GM19468 (cell line): ENCODE measurements at regions not wholly inside any gene's neighbourhood (a gene's known extent, or its start where the extent isn't known, plus 50 kb on each side); places are given as distances from the start of the nearest gene placed in this dataset.
"Not testable (repeated sequence)": the region's sequence is repeated elsewhere in the genome, so short reads cannot be mapped to it uniquely, and the experiment has no call there.

Experiments
- ATAC-seq: cut with Tn5 transposase; IDR thresholded peaks from one replicate; pipeline ENCODE4 v1.9.1; 2021; ENCODE audit warnings: mild to moderate bottlenecking, moderate library complexity, moderate number of reproducible peaks; ENCODE audit not compliant: unreplicated experiment; ENCODE audit errors: extremely low read depth

DNA sequence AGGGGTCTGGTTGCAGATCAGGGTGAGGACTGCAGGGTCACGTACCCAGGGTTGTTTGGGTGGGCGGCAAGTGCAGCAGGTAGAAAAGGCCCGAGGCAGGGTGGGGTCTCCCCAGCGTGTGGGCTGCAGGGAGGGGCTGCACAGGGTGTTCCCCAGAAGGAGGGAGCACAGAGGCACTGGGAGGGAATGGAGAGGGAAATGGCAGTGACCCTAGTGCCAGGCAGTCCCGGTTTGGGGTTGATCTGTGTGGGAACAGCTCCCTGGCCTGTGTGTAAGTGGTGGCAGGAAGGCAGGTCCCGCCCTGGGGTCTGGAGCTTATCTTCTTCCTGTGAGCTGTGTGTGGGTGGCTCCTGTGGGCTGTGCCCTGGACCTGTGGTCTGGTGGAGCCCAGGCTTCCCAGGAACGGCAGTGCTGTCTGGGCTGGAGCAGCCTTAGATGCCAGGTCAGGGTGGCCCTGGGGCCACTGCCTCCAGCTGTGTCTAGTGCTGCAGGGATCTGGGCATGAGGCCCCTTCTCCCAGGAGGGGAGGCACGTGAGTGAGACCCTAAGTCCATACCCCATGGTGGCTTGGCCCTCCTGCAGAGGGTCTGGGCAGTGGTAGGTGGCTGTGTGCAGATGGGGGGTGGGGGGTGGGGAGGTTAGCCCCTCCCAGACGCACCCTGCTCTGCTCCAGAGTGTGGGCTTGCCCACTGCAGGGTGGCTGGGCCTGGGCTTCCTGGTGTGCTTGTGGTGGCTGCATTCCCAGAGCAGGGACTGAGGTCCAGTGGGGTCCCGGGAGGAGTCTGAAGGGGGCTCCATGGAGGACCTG, 363.5 kb downstream of the TMEM121 start:
- ATAC-seq: no peak

DNA sequence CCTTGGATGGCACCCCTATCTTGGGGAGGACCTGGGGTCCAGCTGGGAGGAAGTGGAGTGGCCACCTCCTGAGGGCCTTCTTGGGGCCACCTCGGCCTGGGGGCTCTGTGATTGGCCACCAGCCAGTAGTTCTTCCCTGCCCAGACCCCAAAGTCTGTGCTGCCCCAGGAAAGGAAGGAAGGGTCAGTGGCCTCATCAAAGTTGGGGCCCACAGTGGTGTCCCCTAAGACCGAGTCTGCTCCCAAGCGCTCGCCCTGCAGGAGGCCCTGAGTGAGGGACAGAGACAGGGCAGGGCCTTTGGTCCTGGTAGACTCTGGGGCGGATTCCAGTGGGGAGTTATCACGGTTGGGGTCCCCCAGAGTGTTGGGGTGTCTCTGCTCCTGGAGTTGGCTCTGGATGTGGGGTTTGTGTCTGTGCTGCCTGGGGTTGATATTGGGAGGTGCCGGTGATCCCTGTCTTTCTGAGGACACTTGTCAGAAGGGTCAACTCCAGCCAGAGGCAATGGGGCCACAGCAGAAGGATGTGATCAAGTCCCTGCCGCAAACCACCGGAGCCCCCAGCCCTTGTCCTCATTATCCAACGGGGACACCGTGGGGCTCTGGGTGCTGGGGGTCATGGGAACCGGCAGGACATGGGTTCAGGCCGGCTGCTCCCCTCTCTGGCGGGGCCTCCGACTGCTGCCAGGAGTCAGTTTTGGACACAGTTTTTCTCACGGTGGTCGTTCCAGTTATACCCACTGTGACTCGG, 364.3 kb downstream of the TMEM121 start:
- ATAC-seq: no peak

- no peak for ATAC-seq
Measured at GRCh38 chr14:105891221-105891602, 364.8 kb downstream of the TMEM121 start.

- ATAC-seq: no peak
Measured at GRCh38 chr14:105891631-105892452, 365.5 kb downstream of the TMEM121 start.

- not testable (repeated sequence) for ATAC-seq
Measured at GRCh38 chr14:105892453-105893441, 366.4 kb downstream of the TMEM121 start.

GRCh38 chr14:105893686-105894085, 367.3 kb downstream of the TMEM121 start:
- not testable (repeated sequence) for ATAC-seq

GRCh38 chr14:105894125-105894977, 368.0 kb downstream of the TMEM121 start:
- ATAC-seq: no peak

DNA sequence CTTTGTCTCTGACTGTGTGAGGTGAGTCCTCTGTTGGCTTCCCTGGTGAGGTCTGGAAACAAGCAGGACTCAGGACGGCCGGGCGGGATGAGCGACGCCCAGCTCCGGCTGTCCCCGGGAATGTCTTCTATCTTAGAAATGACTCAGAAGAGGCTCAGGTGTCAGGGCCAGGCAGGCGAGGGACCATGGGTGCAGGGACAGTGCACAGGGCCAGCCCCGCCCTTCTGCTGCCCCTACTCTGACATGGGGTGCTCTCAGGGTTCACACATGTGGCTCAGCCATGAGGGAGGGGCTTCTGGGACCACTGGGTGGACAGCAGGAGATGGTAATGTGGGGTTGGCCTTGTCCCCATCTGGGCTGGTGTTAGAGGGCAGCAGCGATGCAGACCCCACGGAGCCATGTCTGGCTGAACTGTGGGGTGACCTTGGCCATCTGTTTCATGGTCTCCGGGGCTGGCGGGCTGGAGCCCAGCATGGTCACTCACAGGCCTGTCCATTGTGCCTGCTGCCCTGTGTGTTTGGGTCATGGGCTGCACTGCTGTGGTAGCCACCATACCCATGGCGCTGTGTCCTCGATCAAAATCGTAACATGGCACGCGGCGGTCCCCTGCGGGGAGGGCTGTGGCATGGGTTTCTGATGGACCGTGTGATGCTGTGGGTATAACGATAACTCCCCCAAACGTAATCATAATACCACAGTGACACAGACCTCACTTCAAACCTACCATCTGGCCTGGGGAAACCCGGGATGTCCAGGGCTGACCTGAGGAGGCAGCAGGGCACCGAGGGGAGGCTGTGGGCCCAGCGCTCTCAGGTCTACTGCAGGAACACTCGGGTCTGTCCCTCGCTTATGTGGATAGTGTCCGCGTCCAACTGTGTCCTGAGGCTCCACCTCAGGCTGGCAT, 368.8 kb downstream of the TMEM121 start:
- no peak for ATAC-seq

DNA sequence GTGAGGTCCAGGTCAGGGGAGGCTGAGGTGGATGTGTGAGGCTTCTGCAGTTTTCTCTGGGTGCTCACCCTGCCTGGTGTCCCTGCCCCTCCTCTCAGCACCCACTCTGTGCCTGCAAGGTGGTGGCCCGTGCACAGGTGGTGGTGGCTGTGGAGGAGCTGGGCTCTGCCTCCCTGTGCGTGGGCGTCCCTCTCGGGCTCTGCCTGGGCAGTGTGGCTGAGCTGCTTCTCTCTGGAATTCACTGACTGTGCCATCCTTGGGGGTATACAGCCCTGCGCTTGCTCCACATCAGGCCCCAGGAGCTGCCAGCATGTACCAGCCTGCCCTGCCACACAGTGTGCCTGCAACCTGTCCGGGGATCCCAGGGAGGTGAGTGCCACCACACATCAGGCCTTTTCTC, 369.8 kb downstream of the TMEM121 start:
- ATAC-seq: not testable (repeated sequence)

DNA sequence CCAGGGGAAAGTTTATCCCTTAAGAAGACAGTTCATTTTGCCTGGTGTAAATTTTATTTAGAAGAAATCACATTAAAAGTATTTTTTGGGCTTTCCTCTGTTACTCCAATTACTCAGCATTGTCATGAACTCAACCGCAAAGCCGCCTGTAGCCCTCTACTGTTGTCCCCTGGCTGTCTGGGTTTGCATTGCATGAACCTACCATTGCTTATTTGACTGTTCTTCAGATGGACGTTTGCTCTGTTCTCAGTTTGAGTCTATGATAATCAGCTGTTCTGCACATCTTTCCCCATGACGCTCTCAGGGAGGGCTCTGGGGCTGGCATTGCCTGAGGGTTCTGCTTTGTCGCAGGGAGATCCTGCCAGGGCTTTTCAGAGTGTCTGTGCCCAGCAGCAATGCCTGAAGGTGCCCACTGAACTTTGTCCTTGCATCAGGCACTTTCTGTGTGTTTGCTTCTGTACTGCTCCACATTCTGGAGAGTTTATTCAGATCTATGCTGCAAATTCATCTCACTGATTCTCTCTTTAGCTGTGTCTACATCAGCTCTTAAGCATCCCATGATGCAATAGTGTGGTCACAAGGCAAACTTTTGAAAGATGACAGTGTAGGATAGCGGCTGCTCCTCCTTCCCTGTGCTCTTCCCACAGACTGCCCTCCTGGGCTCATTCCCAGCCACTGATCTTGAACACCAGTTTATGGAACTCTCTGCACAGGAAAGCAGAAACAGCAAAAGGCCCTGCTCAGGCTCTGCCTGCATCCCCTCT, 370.8 kb downstream of the TMEM121 start:
- not testable (repeated sequence) for ATAC-seq

- ATAC-seq: no peak
Measured at GRCh38 chr14:105897725-105898113, 371.3 kb downstream of the TMEM121 start.

- no peak for ATAC-seq
Measured at GRCh38 chr14:105898482-105899010, 372.2 kb downstream of the TMEM121 start.

GRCh38 chr14:105899071-105899641, 372.8 kb downstream of the TMEM121 start:
- no peak for ATAC-seq

- no peak for ATAC-seq
Measured at GRCh38 chr14:105899657-105900397, 373.4 kb downstream of the TMEM121 start.

DNA sequence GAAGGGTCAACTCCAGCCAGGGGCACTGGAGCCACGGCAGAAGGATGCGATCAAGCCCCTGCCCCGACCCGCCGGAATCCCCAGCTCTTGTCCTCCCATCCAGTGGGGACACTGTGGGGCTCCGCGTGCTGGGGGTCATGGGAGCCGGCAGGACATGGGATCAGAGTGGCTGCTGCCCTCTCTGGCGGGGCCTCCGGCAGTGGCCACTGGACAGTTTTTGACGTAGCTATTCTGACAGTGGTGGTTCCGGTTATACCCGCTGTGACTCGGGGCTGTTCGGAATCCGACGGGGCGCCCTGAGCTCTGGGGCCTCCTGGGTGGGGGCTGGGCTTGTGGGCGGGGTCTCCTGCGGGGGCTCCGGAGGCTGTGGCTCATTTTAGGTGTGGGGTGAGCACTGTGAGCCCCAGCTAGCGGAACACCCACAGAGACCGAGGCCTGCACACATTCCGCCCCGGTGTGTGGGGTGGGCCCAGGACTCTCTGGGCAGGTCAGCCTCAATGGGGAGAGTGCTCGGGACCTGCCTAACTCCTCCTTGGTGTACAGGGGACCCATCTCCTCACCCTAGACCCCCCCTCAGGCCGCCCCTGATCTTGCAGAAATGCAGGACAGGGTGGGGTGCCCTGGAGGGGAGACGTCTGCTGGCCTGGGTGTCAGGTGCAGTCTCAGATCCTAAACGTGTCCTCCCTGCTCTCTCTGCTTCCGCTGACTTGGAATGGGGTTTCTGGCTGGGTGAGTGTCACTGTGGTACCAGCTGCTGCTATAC, 374.2 kb downstream of the TMEM121 start:
- ATAC-seq: no peak
